Liver (tissue), 8 donors: ENCODE measurements at regions not wholly inside any gene's neighbourhood (a gene's known extent, or its start where the extent isn't known, plus 50 kb on each side); places are given as distances from the start of the nearest gene placed in this dataset.

Source experiments
- DNase-seq: peaks from one replicate; pipeline ENCODE4 v3.0.0-alpha.2; 2017; ENCODE audit warnings: low spot score
- H3K27ac ChIP-seq, 2 donors: one replicate each; pipeline ENCODE4 v1.7.0; 2013; ENCODE audit warnings: inconsistent platforms in 2 of 2, low read length in 2 of 2, control low read depth in 1 of 2, low read depth in 1 of 2, mild to moderate bottlenecking in 1 of 2
- H3K27me3 ChIP-seq, 4 donors: one replicate each; pipeline versions ENCODE4 v1.6.1 to v1.7.0; 2013; ENCODE audit warnings: low read length in 3 of 4, inconsistent platforms in 1 of 4, mild to moderate bottlenecking in 1 of 4, moderate library complexity in 1 of 4; ENCODE audit not compliant: control insufficient read depth in 4 of 4, insufficient read depth in 4 of 4
- H3K36me3 ChIP-seq, 4 donors: one replicate each; pipeline versions ENCODE4 v1.6.1 to v1.7.0; 2013; ENCODE audit warnings: low read length in 3 of 4, mild to moderate bottlenecking in 3 of 4, low read depth in 1 of 4, moderate library complexity in 1 of 4; ENCODE audit not compliant: control insufficient read depth in 4 of 4, insufficient read depth in 3 of 4
- H3K4me1 ChIP-seq, 4 donors: one replicate each; pipeline versions ENCODE4 v1.6.1 to v1.7.0; 2013; ENCODE audit warnings: low read length in 3 of 4, mild to moderate bottlenecking in 3 of 4, moderate library complexity in 1 of 4; ENCODE audit not compliant: control insufficient read depth in 4 of 4, insufficient read depth in 4 of 4
- H3K4me3 ChIP-seq, 3 donors: one replicate each; pipeline versions ENCODE4 v1.6.1 to v1.7.0; 2013; ENCODE audit warnings: low read length in 3 of 3, control low read depth in 1 of 3, low read depth in 1 of 3, mild to moderate bottlenecking in 1 of 3
- H3K9ac ChIP-seq, 2 donors: one replicate each; pipeline ENCODE4 v1.7.0; 2013; ENCODE audit warnings: low read length in 2 of 2, mild to moderate bottlenecking in 2 of 2, moderate library complexity in 2 of 2, control low read depth in 1 of 2, low read depth in 1 of 2
- H3K9me3 ChIP-seq, 4 donors: one replicate each; pipeline versions ENCODE4 v1.6.1 to v1.7.0; 2013; ENCODE audit warnings: low read length in 3 of 4; ENCODE audit not compliant: control insufficient read depth in 4 of 4
- ATF3 ChIP-seq: IDR thresholded peaks from 2 replicates; pipeline ENCODE4 v1.6.1; 2016; ENCODE audit warnings: antibody characterized with exemption
- CTCF ChIP-seq: fragments of 150-350 bp; IDR thresholded peaks from 2 replicates; pipeline ENCODE4 v1.5.1; 2017; ENCODE audit warnings: improper control_type of control experiment, low read depth, low read length; ENCODE audit not compliant: missing input control
- EGR1 ChIP-seq, 2 donors: IDR thresholded peaks; 2 replicates each; pipeline ENCODE4 v1.6.1; 2016 to 2018; ENCODE audit warnings: antibody characterized with exemption in 2 of 2, low read depth in 2 of 2
- FOXA1 ChIP-seq: IDR thresholded peaks from 2 replicates; pipeline ENCODE4 v1.6.1; 2016; ENCODE audit warnings: antibody characterized with exemption
- FOXA2 ChIP-seq: IDR thresholded peaks from 2 replicates; pipeline ENCODE4 v1.6.1; 2016; ENCODE audit warnings: antibody characterized with exemption
- GABPA ChIP-seq, 2 donors: IDR thresholded peaks in 1 of 2; conservative IDR thresholded peaks in 1 of 2; 2 replicates each; pipeline ENCODE4 v1.6.1; 2016; ENCODE audit warnings: antibody characterized with exemption in 2 of 2, mild to moderate bottlenecking in 1 of 2, moderate library complexity in 1 of 2
- HNF4A ChIP-seq, 2 donors: conservative IDR thresholded peaks; 2 replicates each; pipeline ENCODE4 v1.6.1; 2016; ENCODE audit warnings: antibody characterized with exemption in 2 of 2, mild to moderate bottlenecking in 2 of 2
- HNF4G ChIP-seq: IDR thresholded peaks from 2 replicates; pipeline ENCODE4 v1.6.1; 2016; ENCODE audit warnings: antibody characterized with exemption
- JUND ChIP-seq, 2 donors: IDR thresholded peaks; 2 replicates each; pipeline ENCODE4 v1.6.1; 2016; ENCODE audit warnings: antibody characterized with exemption in 2 of 2
- NR2F2 ChIP-seq: IDR thresholded peaks from 2 replicates; pipeline ENCODE4 v1.6.1; 2016; ENCODE audit warnings: antibody characterized with exemption
- RAD21 ChIP-seq, 2 donors: IDR thresholded peaks; 2 replicates each; pipeline ENCODE4 v1.6.1; 2016; ENCODE audit warnings: antibody characterized with exemption in 2 of 2, mild to moderate bottlenecking in 2 of 2
- RXRA ChIP-seq, 2 donors: IDR thresholded peaks; 2 replicates each; pipeline ENCODE4 v1.6.1; 2017 to 2018; ENCODE audit warnings: antibody characterized with exemption in 2 of 2, mild to moderate bottlenecking in 1 of 2
- SP1 ChIP-seq: IDR thresholded peaks from 2 replicates; pipeline ENCODE4 v1.6.1; 2018; ENCODE audit warnings: antibody characterized with exemption, mild to moderate bottlenecking
- TAF1 ChIP-seq: conservative IDR thresholded peaks from 2 replicates; pipeline ENCODE4 v1.6.1; 2016; ENCODE audit warnings: antibody characterized with exemption, mild to moderate bottlenecking
- YY1 ChIP-seq: IDR thresholded peaks from 2 replicates; pipeline ENCODE4 v1.6.1; 2016; ENCODE audit warnings: antibody characterized with exemption, mild to moderate bottlenecking
- WGBS: extraction: QIAGEN DNeasy Blood & Tissue Kit; methylation state at CpG from one replicate; pipeline ENCODE4 v1.1.7; 2013; 5-methylcytosine and 5-hydroxymethylcytosine counted together
- TF ChIP-seq, protein P1 (sequence below): IDR thresholded peaks from 2 replicates; pipeline ENCODE4 v1.6.1; 2016; ENCODE audit warnings: antibody characterized with exemption
- TF ChIP-seq, protein P2 (sequence below): IDR thresholded peaks from 2 replicates; pipeline ENCODE4 v1.6.1; 2016; ENCODE audit warnings: antibody characterized with exemption, mild to moderate bottlenecking
- TF ChIP-seq, protein P3 (sequence below): IDR thresholded peaks from 2 replicates; pipeline ENCODE4 v1.6.1; 2016; ENCODE audit warnings: antibody characterized with exemption
- donor health status: healthy.
- donor health status: healthy.
- donor health status: healthy.
- donor health status: healthy.
- donor health status: healthy.

GRCh38 chr16:64627288-64627687 is 494.6 kb downstream of the CDH11 start:
- DNase-seq = no peak
- H3K36me3 ChIP-seq = no peaks in the 10 kb centered on the region
- no peak overlapping the region for H3K9ac ChIP-seq
- no peak overlapping the region for H3K4me3 ChIP-seq
- 66% methylated on average over 4 of the region's 4 CpGs for WGBS
- H3K27ac ChIP-seq = no peak overlapping the region
- H3K27me3 ChIP-seq = no peaks in the 10 kb centered on the region
- TF ChIP-seq EGR1 (IDR thresholded peaks at IDR 0.05; ENCODE audit: low read depth in 2 of 2) = no peak
- no peak for TF ChIP-seq YY1
- no peak for TF ChIP-seq NR2F2
- TF ChIP-seq SP1 = no peak
- TF ChIP-seq ATF3 = no peak
- no peak for TF ChIP-seq FOXA2
- TF ChIP-seq FOXA1 = no peak
- TF ChIP-seq GABPA (IDR thresholded peaks at IDR 0.05 in 1 of 2, conservative IDR thresholded peaks at IDR 0.05 in 1 of 2) = no peak
- no peak for TF ChIP-seq RAD21 (IDR thresholded peaks at IDR 0.05)
- no peaks in the 10 kb centered on the region for H3K4me1 ChIP-seq
- H3K9me3 ChIP-seq = no peaks in the 10 kb centered on the region

DNA sequence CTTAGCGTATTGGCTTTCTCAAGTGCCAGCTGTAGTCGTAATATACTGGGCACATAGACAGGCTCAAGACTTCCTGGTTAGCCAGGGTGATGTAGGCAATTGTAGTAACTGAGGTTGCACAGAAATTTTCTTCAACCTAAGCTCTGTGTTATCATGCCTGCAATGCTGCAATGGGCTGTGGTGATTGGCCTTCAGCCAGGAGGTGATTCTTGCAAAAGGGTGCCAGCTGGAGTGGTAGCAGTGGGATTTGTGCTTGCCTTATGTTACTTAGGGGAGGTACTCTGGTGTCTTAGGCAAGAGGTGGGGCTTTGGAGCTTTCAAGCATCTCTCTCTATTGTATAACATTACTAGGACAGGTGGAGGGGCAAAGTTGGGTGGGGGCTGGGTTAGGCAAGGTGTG is 495.1 kb downstream of the CDH11 start:
- Histone ChIP-seq H3K36me3 (no peaks in the 10 kb centered on the region), H3K9ac (no peak overlapping the region), H3K4me3 (no peak overlapping the region), H3K4me1 (no peaks in the 10 kb centered on the region), H3K27ac (no peak overlapping the region), H3K27me3 (no peaks in the 10 kb centered on the region), H3K9me3 (no peaks in the 10 kb centered on the region)
- 86% methylated on average over 2 of the region's 2 CpGs for WGBS
- no peak for DNase-seq
- TF ChIP-seq CTCF (no peak), JUND (IDR thresholded peaks at IDR 0.05) (no peak), RAD21 (IDR thresholded peaks at IDR 0.05) (no peak), ATF3 (no peak), YY1 (no peak), RXRA (IDR thresholded peaks at IDR 0.05) (no peak), SP1 (no peak), HNF4A (conservative IDR thresholded peaks at IDR 0.05) (no peak), NR2F2 (no peak), GABPA (IDR thresholded peaks at IDR 0.05 in 1 of 2, conservative IDR thresholded peaks at IDR 0.05 in 1 of 2) (no peak), EGR1 (IDR thresholded peaks at IDR 0.05; ENCODE audit: low read depth in 2 of 2) (no peak), TAF1 (no peak), FOXA1 (no peak), HNF4G (no peak), FOXA2 (no peak)
- TF ChIP-seq, protein P1, sequence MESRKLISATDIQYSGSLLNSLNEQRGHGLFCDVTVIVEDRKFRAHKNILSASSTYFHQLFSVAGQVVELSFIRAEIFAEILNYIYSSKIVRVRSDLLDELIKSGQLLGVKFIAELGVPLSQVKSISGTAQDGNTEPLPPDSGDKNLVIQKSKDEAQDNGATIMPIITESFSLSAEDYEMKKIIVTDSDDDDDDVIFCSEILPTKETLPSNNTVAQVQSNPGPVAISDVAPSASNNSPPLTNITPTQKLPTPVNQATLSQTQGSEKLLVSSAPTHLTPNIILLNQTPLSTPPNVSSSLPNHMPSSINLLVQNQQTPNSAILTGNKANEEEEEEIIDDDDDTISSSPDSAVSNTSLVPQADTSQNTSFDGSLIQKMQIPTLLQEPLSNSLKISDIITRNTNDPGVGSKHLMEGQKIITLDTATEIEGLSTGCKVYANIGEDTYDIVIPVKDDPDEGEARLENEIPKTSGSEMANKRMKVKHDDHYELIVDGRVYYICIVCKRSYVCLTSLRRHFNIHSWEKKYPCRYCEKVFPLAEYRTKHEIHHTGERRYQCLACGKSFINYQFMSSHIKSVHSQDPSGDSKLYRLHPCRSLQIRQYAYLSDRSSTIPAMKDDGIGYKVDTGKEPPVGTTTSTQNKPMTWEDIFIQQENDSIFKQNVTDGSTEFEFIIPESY = no peak
- TF ChIP-seq, protein P2, sequence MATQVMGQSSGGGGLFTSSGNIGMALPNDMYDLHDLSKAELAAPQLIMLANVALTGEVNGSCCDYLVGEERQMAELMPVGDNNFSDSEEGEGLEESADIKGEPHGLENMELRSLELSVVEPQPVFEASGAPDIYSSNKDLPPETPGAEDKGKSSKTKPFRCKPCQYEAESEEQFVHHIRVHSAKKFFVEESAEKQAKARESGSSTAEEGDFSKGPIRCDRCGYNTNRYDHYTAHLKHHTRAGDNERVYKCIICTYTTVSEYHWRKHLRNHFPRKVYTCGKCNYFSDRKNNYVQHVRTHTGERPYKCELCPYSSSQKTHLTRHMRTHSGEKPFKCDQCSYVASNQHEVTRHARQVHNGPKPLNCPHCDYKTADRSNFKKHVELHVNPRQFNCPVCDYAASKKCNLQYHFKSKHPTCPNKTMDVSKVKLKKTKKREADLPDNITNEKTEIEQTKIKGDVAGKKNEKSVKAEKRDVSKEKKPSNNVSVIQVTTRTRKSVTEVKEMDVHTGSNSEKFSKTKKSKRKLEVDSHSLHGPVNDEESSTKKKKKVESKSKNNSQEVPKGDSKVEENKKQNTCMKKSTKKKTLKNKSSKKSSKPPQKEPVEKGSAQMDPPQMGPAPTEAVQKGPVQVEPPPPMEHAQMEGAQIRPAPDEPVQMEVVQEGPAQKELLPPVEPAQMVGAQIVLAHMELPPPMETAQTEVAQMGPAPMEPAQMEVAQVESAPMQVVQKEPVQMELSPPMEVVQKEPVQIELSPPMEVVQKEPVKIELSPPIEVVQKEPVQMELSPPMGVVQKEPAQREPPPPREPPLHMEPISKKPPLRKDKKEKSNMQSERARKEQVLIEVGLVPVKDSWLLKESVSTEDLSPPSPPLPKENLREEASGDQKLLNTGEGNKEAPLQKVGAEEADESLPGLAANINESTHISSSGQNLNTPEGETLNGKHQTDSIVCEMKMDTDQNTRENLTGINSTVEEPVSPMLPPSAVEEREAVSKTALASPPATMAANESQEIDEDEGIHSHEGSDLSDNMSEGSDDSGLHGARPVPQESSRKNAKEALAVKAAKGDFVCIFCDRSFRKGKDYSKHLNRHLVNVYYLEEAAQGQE = no peak
- TF ChIP-seq, protein P3, sequence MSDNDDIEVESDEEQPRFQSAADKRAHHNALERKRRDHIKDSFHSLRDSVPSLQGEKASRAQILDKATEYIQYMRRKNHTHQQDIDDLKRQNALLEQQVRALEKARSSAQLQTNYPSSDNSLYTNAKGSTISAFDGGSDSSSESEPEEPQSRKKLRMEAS = no peak
